HEK293 (cell line): ENCODE measurements at regions not wholly inside any gene's neighbourhood (a gene's known extent, or its start where the extent isn't known, plus 50 kb on each side); places are given as distances from the start of the nearest gene placed in this dataset.

Experiments used
- CTCF ChIA-PET: fragments of 350-600 bp; formaldehyde crosslinking; extraction: SDS; loops from one replicate; lab custom pipeline; 2021; ENCODE audit warnings: antibody characterized with exemption; lab: Yijun Ruan, JAX
- POLR2A ChIA-PET: fragments of 300-600 bp; formaldehyde crosslinking; extraction: SDS; loops from one replicate; lab custom pipeline; 2020; ENCODE audit warnings: antibody characterized with exemption, inconsistent platforms; lab: Yijun Ruan, JAX
- H3K27ac ChIP-seq: fragments of 200-500 bp; sonication (Bioruptor generic); 2 replicates; pipeline ENCODE4 v1.5.1; 2014; ENCODE audit warnings: low read depth, low read length, control low read depth, inconsistent platforms; ENCODE audit errors: extremely low read depth
- H3K36me3 ChIP-seq, 2 experiments: fragments of 200-500 bp in 1 of 2; sonication (Bioruptor generic) in 1 of 2; 1 replicate in 1 of 2; 2 replicates in 1 of 2; pipeline ENCODE4 v1.5.1; 2014 to 2017; ENCODE audit warnings: inconsistent platforms in 2 of 2, low read length in 2 of 2; ENCODE audit not compliant: control insufficient read depth in 2 of 2, insufficient read depth in 1 of 2
- H3K4me1 ChIP-seq: fragments of 200-500 bp; sonication (Bioruptor generic); 2 replicates; pipeline ENCODE4 v1.5.1; 2014; ENCODE audit warnings: mild to moderate bottlenecking, low read length, inconsistent platforms; ENCODE audit not compliant: control insufficient read depth, insufficient read depth
- H3K4me3 ChIP-seq: 2 replicates; pipeline ENCODE4 v1.5.1; 2011; ENCODE audit warnings: low read depth, mild to moderate bottlenecking, control low read depth, low read length, moderate library complexity
- H3K9me3 ChIP-seq: fragments of 200-500 bp; sonication (Bioruptor generic); 2 replicates; pipeline ENCODE4 v1.5.1; 2014; ENCODE audit warnings: low read depth, low read length, inconsistent platforms; ENCODE audit not compliant: control insufficient read depth, insufficient read depth
- CTCF ChIP-seq: fragments of 450-650 bp; formaldehyde crosslinking; IDR thresholded peaks from 2 replicates; pipeline ENCODE4 v1.5.1; 2016; ENCODE audit warnings: missing biosample characterization, missing genetic modification characterization
- PATZ1 ChIP-seq: fragments of 450-650 bp; formaldehyde crosslinking; IDR thresholded peaks from 2 replicates; pipeline ENCODE4 v1.5.1; 2016; ENCODE audit warnings: missing biosample characterization, missing genetic modification characterization
- PRDM1 ChIP-seq: fragments of 450-650 bp; formaldehyde crosslinking; IDR thresholded peaks from 2 replicates; pipeline ENCODE4; 2016; ENCODE audit warnings: missing biosample characterization, missing genetic modification characterization
- TRIM28 ChIP-seq: IDR thresholded peaks from 2 replicates; pipeline ENCODE4 v1.6.1; 2011; ENCODE audit warnings: low read length, control low read depth, borderline replicate concordance
- ZBTB17 ChIP-seq: fragments of 450-650 bp; formaldehyde crosslinking; IDR thresholded peaks from 2 replicates; pipeline ENCODE4 v1.5.1; 2016; ENCODE audit warnings: missing biosample characterization, missing genetic modification characterization
- ZBTB48 ChIP-seq: fragments of 450-650 bp; formaldehyde crosslinking; IDR thresholded peaks from 2 replicates; pipeline ENCODE4 v1.5.1; 2016; ENCODE audit warnings: missing biosample characterization, missing genetic modification characterization
- ZNF10 ChIP-seq: fragments of 450-650 bp; formaldehyde crosslinking; IDR thresholded peaks from 2 replicates; pipeline ENCODE4 v1.5.1; 2017; ENCODE audit warnings: missing biosample characterization, missing genetic modification characterization
- ZNF114 ChIP-seq: fragments of 450-650 bp; formaldehyde crosslinking; IDR thresholded peaks from 2 replicates; pipeline ENCODE4 v1.5.0; 2017; ENCODE audit warnings: missing biosample characterization, missing genetic modification characterization
- ZNF146 ChIP-seq: fragments of 450-650 bp; formaldehyde crosslinking; IDR thresholded peaks from 2 replicates; pipeline ENCODE4 v1.5.1; 2016; ENCODE audit warnings: missing biosample characterization, missing genetic modification characterization
- ZNF18 ChIP-seq: fragments of 450-650 bp; formaldehyde crosslinking; IDR thresholded peaks from 2 replicates; pipeline ENCODE4 v1.5.1; 2016; ENCODE audit warnings: missing biosample characterization, missing genetic modification characterization
- ZNF335 ChIP-seq: fragments of 450-650 bp; formaldehyde crosslinking; conservative IDR thresholded peaks from 2 replicates; pipeline ENCODE4 v1.5.1; 2016; ENCODE audit warnings: missing biosample characterization, missing genetic modification characterization
- ZNF510 ChIP-seq: fragments of 450-650 bp; formaldehyde crosslinking; IDR thresholded peaks from 2 replicates; pipeline ENCODE4 v1.5.1; 2018; ENCODE audit warnings: mild to moderate bottlenecking, missing genetic modification characterization, missing biosample characterization; ENCODE audit not compliant: insufficient replicate concordance
- ZNF514 ChIP-seq: fragments of 450-650 bp; formaldehyde crosslinking; IDR thresholded peaks from 2 replicates; pipeline ENCODE4 v1.5.1; 2016; ENCODE audit warnings: missing biosample characterization, missing genetic modification characterization
- ZNF549 ChIP-seq: fragments of 450-650 bp; IDR thresholded peaks from 2 replicates; pipeline ENCODE4 v1.5.1; 2018; ENCODE audit warnings: missing biosample characterization, missing genetic modification characterization, mild to moderate bottlenecking, inconsistent platforms, moderate library complexity
- ZNF561 ChIP-seq: fragments of 450-650 bp; IDR thresholded peaks from 2 replicates; pipeline ENCODE4 v1.5.1; 2018; ENCODE audit warnings: missing biosample characterization, missing genetic modification characterization, borderline replicate concordance
- ZSCAN5A ChIP-seq: fragments of 450-650 bp; formaldehyde crosslinking; IDR thresholded peaks from 2 replicates; pipeline ENCODE4 v1.5.1; 2016; ENCODE audit warnings: missing biosample characterization, missing genetic modification characterization
- TF ChIP-seq, protein P1 (sequence below): fragments of 450-650 bp; formaldehyde crosslinking; IDR thresholded peaks from 2 replicates; pipeline ENCODE4 v1.5.1; 2016; ENCODE audit warnings: missing biosample characterization, missing genetic modification characterization, borderline replicate concordance
- TF ChIP-seq, protein P2 (sequence below): fragments of 450-650 bp; formaldehyde crosslinking; IDR thresholded peaks from 2 replicates; pipeline ENCODE4 v1.5.1; 2016; ENCODE audit warnings: missing biosample characterization, missing genetic modification characterization
- TF ChIP-seq, protein P3 (sequence below): fragments of 450-650 bp; formaldehyde crosslinking; IDR thresholded peaks from 2 replicates; pipeline ENCODE4 v1.5.1; 2016; ENCODE audit warnings: missing biosample characterization, missing genetic modification characterization

DNA sequence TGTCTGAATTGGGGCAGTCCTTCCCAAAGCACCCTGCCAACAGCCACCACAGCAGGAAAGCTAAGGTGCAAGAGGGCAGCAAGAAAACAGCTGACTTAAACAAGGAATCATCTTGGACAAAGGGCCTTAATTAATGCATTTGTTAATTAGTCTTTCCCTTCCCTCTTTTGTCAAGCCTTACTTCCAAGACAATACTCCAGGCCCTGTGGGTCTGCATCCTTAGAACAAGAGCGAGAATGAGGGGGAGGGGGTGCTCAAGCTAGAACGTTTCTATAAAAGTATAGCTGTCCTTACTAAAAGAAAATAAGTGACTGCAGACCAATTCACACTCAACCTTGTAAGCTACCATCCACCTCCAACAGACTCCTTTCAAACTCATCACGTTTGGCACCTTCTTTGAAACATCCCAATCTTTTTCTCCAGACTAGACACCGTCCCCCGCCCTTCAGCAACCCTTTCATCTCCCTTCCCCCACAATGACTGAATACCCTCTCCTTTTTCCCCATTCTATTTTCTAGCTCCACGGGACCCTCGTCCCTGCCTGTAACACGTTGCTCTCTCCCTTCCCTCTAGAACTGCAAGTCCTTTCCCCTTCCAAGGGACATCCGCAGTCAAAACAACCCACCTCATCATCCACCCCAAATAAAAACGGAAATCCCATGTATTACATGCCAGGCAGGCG lies 85.7 kb upstream of the RNF38 start:
- peaks cover 0 to 4% of the 10 kb centered on the region in 2 experiments; a peak in 1 of 3 replicates for H3K36me3 ChIP-seq
- peak overlapping the region; percentile 91 for H3K4me3 ChIP-seq
- H3K4me1 ChIP-seq = peaks cover 8% of the 10 kb centered on the region
- ChIA-PET CTCF (interaction anchor here (0.5 to 1.9 kb wide), 6 partner anchors 36 to 696 kb away, joined by 3 to 13 read pairs (median 4); no protein-coding TSS in a partner anchor), POLR2A (interaction anchor here (0.8 to 1.6 kb wide), 3 partner anchors 83 to 1406 kb away, joined by 3 read pairs; partner anchors contain the start of gene FANCG)
- TF ChIP-seq ZNF10 (tag by site-specific recombination) (no peak), ZNF510 (tag by site-specific recombination) (no peak), ZNF18 (tag by site-specific recombination) (peak; percentile 65), ZNF114 (tag by site-specific recombination) (no peak), ZNF549 (tag by site-specific recombination) (no peak), TRIM28 (no peak), PATZ1 (tag by site-specific recombination) (peak; percentile 24; the same call in 1 of the 2 replicates), PRDM1 (tag by site-specific recombination) (peak; percentile 67), ZNF514 (tag by site-specific recombination) (no peak), ZNF561 (no peak), ZNF335 (tag by site-specific recombination) (peak; percentile 50), ZNF146 (tag by site-specific recombination) (no peak), CTCF (tag by site-specific recombination) (no peak), ZSCAN5A (tag by site-specific recombination) (no peak), ZBTB17 (tag by site-specific recombination) (peak; percentile 52; the same call in 1 of the 2 replicates), ZBTB48 (0 out of 2 replicates have a peak, but pooled peaks have one; percentile 20)
- TF ChIP-seq, protein P1, sequence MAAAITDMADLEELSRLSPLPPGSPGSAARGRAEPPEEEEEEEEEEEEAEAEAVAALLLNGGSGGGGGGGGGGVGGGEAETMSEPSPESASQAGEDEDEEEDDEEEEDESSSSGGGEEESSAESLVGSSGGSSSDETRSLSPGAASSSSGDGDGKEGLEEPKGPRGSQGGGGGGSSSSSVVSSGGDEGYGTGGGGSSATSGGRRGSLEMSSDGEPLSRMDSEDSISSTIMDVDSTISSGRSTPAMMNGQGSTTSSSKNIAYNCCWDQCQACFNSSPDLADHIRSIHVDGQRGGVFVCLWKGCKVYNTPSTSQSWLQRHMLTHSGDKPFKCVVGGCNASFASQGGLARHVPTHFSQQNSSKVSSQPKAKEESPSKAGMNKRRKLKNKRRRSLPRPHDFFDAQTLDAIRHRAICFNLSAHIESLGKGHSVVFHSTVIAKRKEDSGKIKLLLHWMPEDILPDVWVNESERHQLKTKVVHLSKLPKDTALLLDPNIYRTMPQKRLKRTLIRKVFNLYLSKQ (tag by site-specific recombination) = no peak
- TF ChIP-seq, protein P2, sequence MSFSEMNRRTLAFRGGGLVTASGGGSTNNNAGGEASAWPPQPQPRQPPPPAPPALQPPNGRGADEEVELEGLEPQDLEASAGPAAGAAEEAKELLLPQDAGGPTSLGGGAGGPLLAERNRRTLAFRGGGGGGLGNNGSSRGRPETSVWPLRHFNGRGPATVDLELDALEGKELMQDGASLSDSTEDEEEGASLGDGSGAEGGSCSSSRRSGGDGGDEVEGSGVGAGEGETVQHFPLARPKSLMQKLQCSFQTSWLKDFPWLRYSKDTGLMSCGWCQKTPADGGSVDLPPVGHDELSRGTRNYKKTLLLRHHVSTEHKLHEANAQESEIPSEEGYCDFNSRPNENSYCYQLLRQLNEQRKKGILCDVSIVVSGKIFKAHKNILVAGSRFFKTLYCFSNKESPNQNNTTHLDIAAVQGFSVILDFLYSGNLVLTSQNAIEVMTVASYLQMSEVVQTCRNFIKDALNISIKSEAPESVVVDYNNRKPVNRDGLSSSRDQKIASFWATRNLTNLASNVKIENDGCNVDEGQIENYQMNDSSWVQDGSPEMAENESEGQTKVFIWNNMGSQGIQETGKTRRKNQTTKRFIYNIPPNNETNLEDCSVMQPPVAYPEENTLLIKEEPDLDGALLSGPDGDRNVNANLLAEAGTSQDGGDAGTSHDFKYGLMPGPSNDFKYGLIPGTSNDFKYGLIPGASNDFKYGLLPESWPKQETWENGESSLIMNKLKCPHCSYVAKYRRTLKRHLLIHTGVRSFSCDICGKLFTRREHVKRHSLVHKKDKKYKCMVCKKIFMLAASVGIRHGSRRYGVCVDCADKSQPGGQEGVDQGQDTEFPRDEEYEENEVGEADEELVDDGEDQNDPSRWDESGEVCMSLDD (tag by site-specific recombination) = no peak
- TF ChIP-seq, protein P3, sequence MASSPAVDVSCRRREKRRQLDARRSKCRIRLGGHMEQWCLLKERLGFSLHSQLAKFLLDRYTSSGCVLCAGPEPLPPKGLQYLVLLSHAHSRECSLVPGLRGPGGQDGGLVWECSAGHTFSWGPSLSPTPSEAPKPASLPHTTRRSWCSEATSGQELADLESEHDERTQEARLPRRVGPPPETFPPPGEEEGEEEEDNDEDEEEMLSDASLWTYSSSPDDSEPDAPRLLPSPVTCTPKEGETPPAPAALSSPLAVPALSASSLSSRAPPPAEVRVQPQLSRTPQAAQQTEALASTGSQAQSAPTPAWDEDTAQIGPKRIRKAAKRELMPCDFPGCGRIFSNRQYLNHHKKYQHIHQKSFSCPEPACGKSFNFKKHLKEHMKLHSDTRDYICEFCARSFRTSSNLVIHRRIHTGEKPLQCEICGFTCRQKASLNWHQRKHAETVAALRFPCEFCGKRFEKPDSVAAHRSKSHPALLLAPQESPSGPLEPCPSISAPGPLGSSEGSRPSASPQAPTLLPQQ (tag by site-specific recombination) = peak; percentile 15; the same call in 1 of the 2 replicates
- peak overlapping the region; percentile 46; the same call in 1 of the 2 replicates for H3K27ac ChIP-seq
- no peaks in the 10 kb centered on the region for H3K9me3 ChIP-seq
